T-helper 2 cell treated with Interferon-gamma antibody and Interleukin-4, amounts not matched to agents 5 μg/mL and 100 μg/mL, for 36 hours (primary cell): ENCODE measurements at regions not wholly inside any gene's neighbourhood (a gene's known extent, or its start where the extent isn't known, plus 50 kb on each side); places are given as distances from the start of the nearest gene placed in this dataset.
"Not testable (repeated sequence)": the region's sequence is repeated elsewhere in the genome, so short reads cannot be mapped to it uniquely, and the experiment has no call there.

Experiments used
- DNase-seq: peaks from one replicate; pipeline ENCODE4 v3.0.0; 2021; ENCODE audit warnings: low spot score
- H3K27ac Mint-ChIP-seq: one replicate; pipeline ENCODE4 v1.8.0; 2021; ENCODE audit warnings: mild to moderate bottlenecking, mixed read lengths
- H3K27me3 Mint-ChIP-seq: one replicate; pipeline ENCODE4 v1.8.0; 2021; ENCODE audit warnings: low read depth, mixed read lengths
- H3K36me3 Mint-ChIP-seq: one replicate; pipeline ENCODE4 v1.8.0; 2021; ENCODE audit warnings: low read depth, mixed read lengths
- H3K4me1 Mint-ChIP-seq: one replicate; pipeline ENCODE4 v1.8.0; 2021; ENCODE audit warnings: low read depth, mixed read lengths
- H3K4me3 Mint-ChIP-seq: one replicate; pipeline ENCODE4 v1.8.0; 2022; ENCODE audit warnings: mild to moderate bottlenecking, moderate library complexity, mixed read lengths
- H3K9me3 Mint-ChIP-seq: one replicate; pipeline ENCODE4 v1.8.0; 2021; ENCODE audit warnings: mixed read lengths

DNA sequence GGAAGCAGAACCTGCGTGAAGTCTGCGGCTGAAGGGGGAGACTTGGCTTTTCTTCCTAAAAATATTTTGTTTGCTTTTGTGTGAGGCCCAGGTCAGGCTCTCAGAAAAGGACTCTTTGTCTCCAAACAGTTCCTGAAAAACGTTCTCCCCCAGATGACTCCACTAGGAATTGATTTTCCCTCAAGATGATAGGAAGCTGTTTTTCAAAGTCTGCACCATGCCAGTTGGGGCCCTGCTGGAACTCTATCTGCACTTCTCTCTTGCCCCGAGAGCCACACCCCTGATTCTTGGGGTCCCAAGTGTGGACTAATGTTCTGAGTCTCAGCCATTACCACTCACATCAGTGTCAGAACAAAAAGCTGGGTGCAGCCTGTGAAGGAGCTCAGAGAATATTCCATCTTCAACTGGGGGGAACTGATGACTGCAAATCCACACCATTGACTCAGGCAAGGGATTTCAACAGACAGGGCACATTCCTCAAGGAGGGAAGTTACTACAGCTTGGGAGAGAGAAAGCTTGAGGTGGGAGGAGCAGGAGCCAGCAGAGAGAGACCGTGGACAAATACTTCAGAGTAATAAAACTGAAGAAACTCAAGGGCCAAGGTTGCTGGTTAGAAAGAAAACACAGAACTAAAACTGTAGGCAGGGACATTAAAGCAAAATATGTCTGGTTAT lies 768.3 kb downstream of the RNF144A start:
- H3K9me3 Mint-ChIP-seq, result peaks cover 13% of the 10 kb centered on the region
- H3K4me3 Mint-ChIP-seq, result no peak overlapping the region
- peaks cover 7% of the 10 kb centered on the region for H3K36me3 Mint-ChIP-seq
- DNase-seq, result no peak
- H3K27me3 Mint-ChIP-seq, result no peaks in the 10 kb centered on the region
- H3K4me1 Mint-ChIP-seq, result peaks cover 10% of the 10 kb centered on the region
- H3K27ac Mint-ChIP-seq, result no peak overlapping the region

DNA sequence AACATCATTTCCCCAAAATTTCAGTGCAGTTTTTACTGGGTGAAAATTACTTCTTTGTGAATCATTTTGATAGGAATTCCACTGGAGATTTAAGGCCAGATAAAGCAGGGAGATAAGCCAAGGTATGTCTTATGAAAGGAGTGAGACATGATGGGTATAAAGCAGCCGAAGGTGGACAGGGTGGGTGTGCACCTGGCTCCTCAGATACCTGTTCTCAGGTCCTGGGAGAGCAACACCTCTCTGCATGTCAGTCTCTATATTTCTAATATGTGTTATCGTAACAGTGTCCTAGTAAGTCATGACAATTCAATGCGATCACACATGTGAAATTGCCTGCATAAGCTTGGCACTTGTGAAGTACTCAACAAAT lies 768.8 kb downstream of the RNF144A start:
- Mint-ChIP-seq H3K36me3 (peaks cover 7% of the 10 kb centered on the region), H3K4me3 (no peak overlapping the region), H3K27ac (no peak overlapping the region), H3K27me3 (no peaks in the 10 kb centered on the region), H3K4me1 (peaks cover 10% of the 10 kb centered on the region), H3K9me3 (peaks cover 13% of the 10 kb centered on the region)
- no peak for DNase-seq

DNA sequence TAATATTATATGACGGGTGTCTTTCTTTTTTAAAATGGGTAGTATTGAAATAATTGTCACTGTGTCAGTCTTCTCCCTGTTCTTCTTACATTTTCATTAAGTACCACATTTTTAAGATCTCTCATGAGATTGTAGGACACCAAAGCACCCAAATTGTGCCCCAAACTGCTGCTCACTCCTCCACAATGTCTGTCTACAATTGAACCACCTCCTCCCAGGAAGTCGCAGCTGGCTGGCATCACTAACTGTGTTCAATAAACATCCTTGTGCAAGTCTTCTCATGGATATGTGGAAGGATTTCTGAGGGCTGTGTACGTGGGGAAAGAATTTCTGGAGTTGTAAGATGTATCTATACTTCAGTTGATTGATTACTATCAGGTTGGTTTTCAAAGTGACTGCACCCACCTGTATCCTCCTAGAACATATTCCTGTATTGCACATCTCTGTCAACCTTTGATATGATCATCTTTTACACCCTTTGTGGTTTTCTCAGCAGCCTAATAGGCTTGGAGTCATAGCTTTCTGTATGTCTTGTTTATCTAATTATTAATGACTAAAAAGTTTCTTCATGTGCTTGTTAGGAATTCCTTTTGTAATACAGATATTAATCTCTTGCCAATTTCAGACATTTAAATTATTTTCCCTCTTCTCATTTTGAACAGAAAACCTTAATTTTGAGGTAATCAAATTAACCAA lies 774.9 kb downstream of the RNF144A start:
- H3K4me3 Mint-ChIP-seq, result peak overlapping the region; percentile 57
- peaks cover 48% of the 10 kb centered on the region for H3K4me1 Mint-ChIP-seq
- H3K36me3 Mint-ChIP-seq, result peaks cover 11% of the 10 kb centered on the region
- no peak for DNase-seq
- H3K9me3 Mint-ChIP-seq, result peaks cover 13% of the 10 kb centered on the region
- peak overlapping the region; percentile 88 for H3K27ac Mint-ChIP-seq
- H3K27me3 Mint-ChIP-seq, result no peaks in the 10 kb centered on the region

DNA sequence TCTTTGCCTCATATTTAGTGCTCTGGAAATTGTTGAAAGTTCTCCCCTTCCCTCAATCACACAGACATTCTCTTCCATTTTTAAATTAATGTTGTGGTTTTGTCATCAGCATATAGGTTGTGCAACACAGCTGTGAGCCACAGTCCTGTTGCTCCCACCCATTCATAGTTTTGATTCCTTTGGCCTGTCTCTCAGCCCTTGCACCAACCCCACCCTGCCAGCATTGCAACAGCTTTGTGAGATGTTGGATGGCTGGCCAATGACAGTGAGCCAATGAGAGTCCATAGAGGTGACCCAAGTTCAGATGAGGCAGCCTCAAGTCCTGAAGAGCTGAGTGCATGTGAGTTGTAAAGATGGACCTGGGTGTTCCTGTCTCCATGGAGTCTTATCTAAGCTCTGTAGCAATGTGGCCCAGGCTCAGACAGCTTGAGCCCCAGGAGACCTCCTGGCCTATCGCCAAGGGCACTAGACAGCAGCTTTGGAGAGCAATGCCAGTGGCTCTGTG lies 775.5 kb downstream of the RNF144A start:
- H3K9me3 Mint-ChIP-seq, result peaks cover 14% of the 10 kb centered on the region
- H3K36me3 Mint-ChIP-seq, result peaks cover 10% of the 10 kb centered on the region
- peak overlapping the region; percentile 57 for H3K4me3 Mint-ChIP-seq
- DNase-seq, result no peak
- no peaks in the 10 kb centered on the region for H3K27me3 Mint-ChIP-seq
- H3K4me1 Mint-ChIP-seq, result peaks cover 47% of the 10 kb centered on the region
- H3K27ac Mint-ChIP-seq, result peak overlapping the region; percentile 88

DNA sequence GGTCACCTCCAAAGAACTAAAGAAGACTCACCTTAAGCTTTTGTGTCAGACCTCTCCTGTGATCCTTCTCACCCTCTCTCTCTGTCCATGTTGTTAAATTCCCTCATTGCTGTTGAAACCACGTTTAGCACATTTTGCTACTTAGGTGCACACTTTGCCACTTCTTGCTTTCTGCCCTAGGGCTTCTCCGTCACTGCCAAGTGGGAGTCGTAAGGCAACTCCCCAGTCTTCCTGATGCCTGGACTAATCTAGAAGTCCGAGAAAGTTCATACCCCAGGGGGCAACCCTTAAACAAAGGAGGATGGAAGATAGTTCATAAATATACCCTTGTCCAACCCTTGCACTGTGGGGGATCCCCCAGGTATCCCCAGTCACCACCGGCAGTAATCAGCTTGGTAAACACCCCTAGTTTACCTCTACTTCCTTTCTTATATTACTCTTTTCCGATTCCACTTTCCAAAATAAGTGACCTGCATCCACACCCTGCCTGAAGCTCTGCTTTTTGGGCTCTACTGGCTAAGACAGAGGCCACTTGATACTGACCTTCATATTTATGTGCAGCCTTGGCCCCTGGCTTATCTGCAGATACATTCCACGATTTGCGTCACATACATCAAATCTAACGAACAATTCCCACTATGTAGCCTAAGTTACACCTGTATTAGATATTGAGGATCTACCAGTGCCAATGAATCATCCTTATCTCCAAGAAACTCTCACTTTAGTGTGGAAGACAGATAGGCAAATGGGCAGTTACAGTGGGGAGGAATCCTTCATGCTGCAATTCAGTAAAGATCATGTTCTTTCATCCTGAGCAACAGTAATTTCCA lies 776.2 kb downstream of the RNF144A start:
- H3K27me3 Mint-ChIP-seq, result no peaks in the 10 kb centered on the region
- H3K4me3 Mint-ChIP-seq, result peak overlapping the region; percentile 52
- H3K36me3 Mint-ChIP-seq, result peaks cover 6% of the 10 kb centered on the region
- H3K27ac Mint-ChIP-seq, result peak overlapping the region; percentile 88
- H3K4me1 Mint-ChIP-seq, result peaks cover 42% of the 10 kb centered on the region
- H3K9me3 Mint-ChIP-seq, result peaks cover 13% of the 10 kb centered on the region
- no peak for DNase-seq

DNA sequence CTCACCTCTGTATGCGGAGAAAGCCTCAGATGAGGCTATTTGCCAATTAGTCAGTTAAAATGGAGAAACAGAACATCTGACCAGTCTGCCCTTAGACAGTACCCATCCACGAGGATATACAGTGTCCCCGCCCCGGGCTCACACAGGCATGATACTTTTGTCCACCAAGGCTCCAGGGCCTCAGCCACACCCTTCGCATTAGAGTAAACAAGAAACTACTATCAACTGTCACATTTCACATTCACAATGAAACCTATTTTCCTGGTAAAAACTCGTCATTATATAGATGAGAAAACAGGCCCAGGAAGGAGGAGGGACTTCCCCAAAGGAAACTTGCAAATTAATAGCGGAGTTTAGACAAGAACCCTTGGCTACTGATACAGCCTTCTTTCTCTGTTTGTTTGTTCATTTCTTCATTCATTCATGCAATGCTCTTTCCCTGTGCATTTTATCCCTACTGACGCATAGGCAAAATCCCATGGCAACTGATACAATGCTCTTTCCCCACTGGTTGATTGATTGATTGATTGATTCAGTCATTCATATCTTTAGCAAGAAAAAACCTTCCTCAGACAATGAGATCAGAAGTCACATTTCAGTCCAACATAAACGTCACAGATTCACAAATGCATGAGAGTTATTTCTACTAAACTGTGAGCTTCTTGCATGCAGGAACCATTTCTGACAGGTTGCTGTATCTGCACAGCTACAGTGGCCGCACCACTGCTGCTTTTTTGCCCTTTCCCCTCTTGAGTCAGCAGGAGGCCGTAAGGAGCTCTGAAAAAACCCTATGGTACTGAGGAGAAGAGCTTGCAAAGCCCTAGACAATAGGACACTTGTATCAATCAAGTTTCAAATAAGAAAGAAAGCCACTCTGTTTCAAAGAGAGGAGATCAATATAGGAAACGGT lies 777.1 kb downstream of the RNF144A start:
- H3K27me3 Mint-ChIP-seq, result no peaks in the 10 kb centered on the region
- H3K4me1 Mint-ChIP-seq, result peaks cover 42% of the 10 kb centered on the region
- peak; percentile 43 for DNase-seq
- peak overlapping the region; percentile 88 for H3K27ac Mint-ChIP-seq
- H3K4me3 Mint-ChIP-seq, result peak overlapping the region; percentile 52
- H3K36me3 Mint-ChIP-seq, result peaks cover 6% of the 10 kb centered on the region
- H3K9me3 Mint-ChIP-seq, result peaks cover 22% of the 10 kb centered on the region

DNA sequence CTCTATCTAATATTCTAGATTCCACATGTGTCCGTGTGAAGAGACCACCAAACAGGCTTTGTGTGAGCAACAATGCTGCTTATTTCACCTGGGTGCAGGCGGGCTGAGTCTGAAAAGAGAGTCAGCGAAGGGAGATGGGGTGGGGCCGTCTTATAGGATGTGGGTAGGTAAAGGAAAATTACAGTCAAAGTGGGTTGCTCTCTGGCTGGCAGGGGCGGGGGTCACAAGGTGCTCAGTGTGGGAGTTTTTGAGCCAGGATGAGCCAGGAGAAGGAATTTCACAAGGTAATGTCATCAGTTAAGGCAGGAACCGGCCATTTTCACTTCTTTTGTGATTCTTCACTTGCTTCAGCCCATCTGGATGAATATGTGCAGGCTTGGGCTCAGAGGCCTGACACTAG lies 779.3 kb downstream of the RNF144A start:
- not testable (repeated sequence) for H3K4me3 Mint-ChIP-seq, H3K27me3 Mint-ChIP-seq, DNase-seq, H3K27ac Mint-ChIP-seq
- Mint-ChIP-seq H3K4me1 (peaks cover 40% of the 10 kb centered on the region), H3K9me3 (peaks cover 35% of the 10 kb centered on the region), H3K36me3 (peaks cover 17% of the 10 kb centered on the region)

DNA sequence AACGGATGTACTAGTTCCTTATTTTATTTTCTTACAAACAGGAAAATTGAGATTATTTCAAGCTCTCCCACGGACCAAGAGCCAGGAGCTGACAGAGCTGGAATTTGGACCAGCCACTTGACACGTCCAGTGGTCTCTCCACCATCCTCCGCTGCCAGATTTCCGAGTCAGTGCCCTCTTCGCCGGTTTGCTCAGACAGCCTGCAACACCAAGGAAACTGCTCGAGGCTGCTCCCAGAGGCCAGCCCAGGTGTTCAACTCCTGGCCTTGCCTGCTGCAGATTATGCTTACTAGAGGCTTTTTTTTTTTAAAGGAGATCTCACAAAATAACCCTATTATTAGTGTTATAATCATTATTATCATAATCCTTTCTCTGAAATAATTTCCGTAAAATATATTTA lies 779.8 kb downstream of the RNF144A start:
- Mint-ChIP-seq H3K36me3 (peaks cover 17% of the 10 kb centered on the region), H3K27ac (no peak overlapping the region), H3K4me3 (no peak overlapping the region), H3K27me3 (no peaks in the 10 kb centered on the region), H3K9me3 (peaks cover 35% of the 10 kb centered on the region), H3K4me1 (peaks cover 36% of the 10 kb centered on the region)
- no peak for DNase-seq

DNA sequence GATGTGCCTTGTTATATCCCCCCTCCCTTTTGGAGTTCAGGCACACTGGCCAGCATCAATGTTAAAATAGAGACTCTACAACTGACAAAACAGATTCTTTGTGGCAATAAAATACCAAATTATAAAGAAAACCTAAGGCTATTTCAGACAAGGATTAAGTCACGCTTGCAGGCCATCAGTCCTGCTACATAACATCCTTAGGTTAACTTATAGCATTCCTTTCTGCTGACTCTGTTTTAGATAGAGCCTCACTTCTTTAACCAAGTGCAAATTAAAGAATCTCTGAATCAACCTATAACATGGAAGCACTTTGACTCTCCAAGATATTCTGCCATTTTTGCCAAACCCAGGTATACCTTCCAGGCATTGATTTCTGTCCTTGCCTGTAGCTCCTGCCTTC lies 784.6 kb downstream of the RNF144A start:
- no peaks in the 10 kb centered on the region for H3K27me3 Mint-ChIP-seq
- peaks cover 30% of the 10 kb centered on the region for H3K9me3 Mint-ChIP-seq
- peaks cover 11% of the 10 kb centered on the region for H3K36me3 Mint-ChIP-seq
- peaks cover 5% of the 10 kb centered on the region for H3K4me1 Mint-ChIP-seq
- no peak overlapping the region for H3K4me3 Mint-ChIP-seq
- no peak for DNase-seq
- H3K27ac Mint-ChIP-seq, result no peak overlapping the region

DNA sequence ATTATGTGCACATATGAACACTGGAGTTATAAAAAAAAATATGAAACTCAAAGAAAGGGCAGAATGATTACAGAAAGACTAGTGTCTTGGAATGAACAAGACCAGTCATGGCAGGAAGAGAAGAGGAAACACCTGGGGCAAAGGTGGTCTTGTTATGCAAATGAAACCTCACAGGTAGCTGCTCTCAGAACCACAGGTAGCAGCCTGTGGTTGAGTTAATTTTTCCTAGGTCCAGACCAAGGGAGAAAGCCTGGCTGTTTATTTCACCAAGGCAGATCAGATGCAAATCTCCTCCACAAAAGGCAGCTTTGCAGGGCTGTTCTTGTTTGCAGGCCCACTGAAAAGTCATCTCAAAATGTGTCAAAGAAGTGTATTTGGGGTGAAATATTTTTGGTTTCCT lies 785.8 kb downstream of the RNF144A start:
- Mint-ChIP-seq H3K27ac (no peak overlapping the region), H3K4me1 (peaks cover 5% of the 10 kb centered on the region), H3K27me3 (no peaks in the 10 kb centered on the region), H3K4me3 (no peak overlapping the region), H3K36me3 (peaks cover 11% of the 10 kb centered on the region), H3K9me3 (peaks cover 23% of the 10 kb centered on the region)
- DNase-seq, result no peak

DNA sequence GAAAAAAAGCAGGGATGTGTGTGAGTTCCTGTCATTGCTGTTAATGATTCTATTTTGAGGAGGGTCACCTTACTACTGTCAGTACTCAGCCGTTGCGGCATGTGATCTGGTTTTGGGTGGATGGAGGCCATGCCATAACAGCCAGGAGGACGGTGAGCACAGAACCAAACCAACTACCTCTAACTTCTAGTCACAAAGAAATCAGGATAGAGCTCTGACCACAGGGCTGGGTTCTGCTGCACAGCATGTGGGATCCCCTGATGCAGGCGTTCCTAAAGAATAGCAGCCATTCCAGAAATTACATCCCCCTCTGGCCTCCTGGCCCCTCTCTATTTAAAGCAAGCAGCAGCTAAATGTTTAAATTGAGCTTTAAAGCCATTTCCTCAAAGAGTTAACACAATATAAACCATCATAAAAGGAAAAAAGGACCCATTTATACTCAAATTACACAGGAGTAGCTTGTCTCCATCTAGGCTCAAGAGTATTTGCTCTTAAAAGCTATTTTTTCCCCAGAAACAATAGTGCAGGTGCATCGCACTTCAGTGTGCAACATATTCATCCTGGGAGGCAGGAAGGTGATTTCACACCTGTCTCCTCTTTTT lies 786.4 kb downstream of the RNF144A start:
- H3K27ac Mint-ChIP-seq, result no peak overlapping the region

DNA sequence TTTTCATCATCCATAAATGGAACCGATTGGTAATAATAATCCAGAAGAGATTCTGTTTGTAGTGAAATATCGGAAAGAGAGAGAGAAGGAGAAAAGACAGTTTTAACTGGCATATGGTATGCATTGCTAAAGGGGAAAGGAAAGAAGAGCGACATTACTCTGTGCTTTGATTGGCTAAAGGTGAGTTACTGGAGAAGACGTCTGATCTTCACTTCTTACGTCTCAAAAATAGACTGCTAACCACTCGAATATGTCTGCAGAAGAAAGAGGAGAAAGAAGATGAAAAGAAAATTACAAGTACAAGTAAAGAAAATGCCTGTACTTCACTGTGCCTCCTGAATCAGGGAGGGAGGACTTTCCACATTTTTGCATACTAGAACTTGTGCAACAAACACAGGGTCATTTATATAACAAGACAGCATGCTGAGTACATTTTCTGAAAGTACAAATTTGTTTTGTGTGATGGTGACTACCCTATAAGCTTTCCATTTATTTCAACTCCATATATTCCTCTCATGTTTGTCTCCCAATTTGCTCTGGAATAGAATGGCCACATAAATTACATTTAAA lies 787.2 kb downstream of the RNF144A start:
- Mint-ChIP-seq H3K27ac (no peak overlapping the region), H3K4me1 (peaks cover 5% of the 10 kb centered on the region), H3K27me3 (no peaks in the 10 kb centered on the region), H3K9me3 (peaks cover 13% of the 10 kb centered on the region), H3K4me3 (no peak overlapping the region), H3K36me3 (peaks cover 11% of the 10 kb centered on the region)
- DNase-seq, result no peak

More for the DNA sequence above, 786.4 kb downstream of the RNF144A start:
- H3K9me3 Mint-ChIP-seq, result peaks cover 20% of the 10 kb centered on the region
- peaks cover 11% of the 10 kb centered on the region for H3K36me3 Mint-ChIP-seq
- no peak for DNase-seq
- no peaks in the 10 kb centered on the region for H3K27me3 Mint-ChIP-seq
- no peak overlapping the region for H3K4me3 Mint-ChIP-seq
- H3K4me1 Mint-ChIP-seq, result peaks cover 5% of the 10 kb centered on the region

DNA sequence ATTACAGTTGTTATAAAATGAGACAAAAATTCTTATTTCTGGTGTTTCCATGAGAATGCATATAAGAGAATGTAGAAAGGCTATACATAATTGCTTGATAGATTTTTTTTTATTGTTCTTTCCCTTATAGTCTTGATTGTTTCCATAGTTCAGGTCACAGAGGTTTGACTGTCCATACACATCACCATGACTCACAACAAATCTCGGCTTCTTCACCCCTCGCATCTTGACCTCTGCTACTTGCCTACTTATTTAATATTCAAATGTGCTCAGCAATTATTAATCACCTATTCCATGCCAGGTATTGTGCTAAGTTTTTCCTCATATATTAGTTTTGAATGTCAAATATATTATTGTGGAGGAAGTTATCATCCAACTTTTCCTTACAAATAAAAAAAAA lies 789.6 kb downstream of the RNF144A start:
- Mint-ChIP-seq H3K36me3 (no peaks in the 10 kb centered on the region), H3K27ac (no peak overlapping the region), H3K4me3 (no peak overlapping the region), H3K9me3 (peaks cover 3% of the 10 kb centered on the region), H3K4me1 (peaks cover 14% of the 10 kb centered on the region), H3K27me3 (no peaks in the 10 kb centered on the region)
- DNase-seq, result no peak
